HEK293 (cell line): ENCODE measurements at regions not wholly inside any gene's neighbourhood (a gene's known extent, or its start where the extent isn't known, plus 50 kb on each side); places are given as distances from the start of the nearest gene placed in this dataset.

Experiments used
- CTCF ChIP-seq: fragments of 450-650 bp; formaldehyde crosslinking; IDR thresholded peaks from 2 replicates; pipeline ENCODE4 v1.5.1; 2016; ENCODE audit warnings: missing biosample characterization, missing genetic modification characterization
- KLF16 ChIP-seq: fragments of 450-650 bp; formaldehyde crosslinking; IDR thresholded peaks from 2 replicates; pipeline ENCODE4 v1.5.1; 2017; ENCODE audit warnings: missing biosample characterization, missing genetic modification characterization
- PATZ1 ChIP-seq: fragments of 450-650 bp; formaldehyde crosslinking; IDR thresholded peaks from 2 replicates; pipeline ENCODE4 v1.5.1; 2016; ENCODE audit warnings: missing biosample characterization, missing genetic modification characterization
- ZBTB17 ChIP-seq: fragments of 450-650 bp; formaldehyde crosslinking; IDR thresholded peaks from 2 replicates; pipeline ENCODE4 v1.5.1; 2016; ENCODE audit warnings: missing biosample characterization, missing genetic modification characterization
- ZNF132 ChIP-seq: fragments of 450-650 bp; formaldehyde crosslinking; IDR thresholded peaks from 2 replicates; pipeline ENCODE4 v1.5.1; 2017; ENCODE audit warnings: missing biosample characterization, missing genetic modification characterization, borderline replicate concordance
- ZNF19 ChIP-seq: fragments of 450-650 bp; formaldehyde crosslinking; IDR thresholded peaks from 2 replicates; pipeline ENCODE4; 2016; ENCODE audit warnings: missing biosample characterization, missing genetic modification characterization, low read depth
- ZNF26 ChIP-seq: fragments of 450-650 bp; formaldehyde crosslinking; IDR thresholded peaks from 2 replicates; pipeline ENCODE4 v1.5.1; 2016; ENCODE audit warnings: missing biosample characterization, missing genetic modification characterization
- ZNF571 ChIP-seq: fragments of 450-650 bp; formaldehyde crosslinking; IDR thresholded peaks from 2 replicates; pipeline ENCODE4 v1.5.0; 2017; ENCODE audit warnings: missing biosample characterization, missing genetic modification characterization
- ZSCAN23 ChIP-seq: fragments of 450-650 bp; formaldehyde crosslinking; IDR thresholded peaks from 2 replicates; pipeline ENCODE4 v1.5.1; 2016; ENCODE audit warnings: missing biosample characterization, missing genetic modification characterization

- TF ChIP-seq ZNF571 (tag by site-specific recombination) (no peak), ZSCAN23 (no peak), ZNF19 (tag by site-specific recombination) (no peak), KLF16 (tag by site-specific recombination) (no peak), CTCF (tag by site-specific recombination) (no peak), ZBTB17 (tag by site-specific recombination) (no peak), PATZ1 (tag by site-specific recombination) (no peak), ZNF132 (tag by site-specific recombination) (no peak), ZNF26 (no peak)
Observed at GRCh38 chr6:169997187-169997929, 245.9 kb downstream of the ERMARD start.
